GM18499 (cell line): ENCODE measurements at regions not wholly inside any gene's neighbourhood (a gene's known extent, or its start where the extent isn't known, plus 50 kb on each side); places are given as distances from the start of the nearest gene placed in this dataset.
"Not testable (repeated sequence)": the region's sequence is repeated elsewhere in the genome, so short reads cannot be mapped to it uniquely, and the experiment has no call there.

Source experiments
- ATAC-seq: cut with Tn5 transposase; IDR thresholded peaks from one replicate; pipeline ENCODE4 v1.9.1; 2021; ENCODE audit warnings: moderate number of reproducible peaks; ENCODE audit not compliant: insufficient read depth, unreplicated experiment

- peak; percentile 59 for ATAC-seq
Observed at GRCh38 chr7:25069900-25070443, 55.1 kb downstream of the CYCS start.

GRCh38 chr7:25068502-25069213, 56.4 kb downstream of the CYCS start:
- ATAC-seq: no peak

GRCh38 chr7:25067726-25068501, 57.1 kb downstream of the CYCS start:
- ATAC-seq: no peak

- ATAC-seq: no peak
Observed at GRCh38 chr7:25066253-25066652, 58.8 kb downstream of the CYCS start.

- no peak for ATAC-seq
Observed at GRCh38 chr7:25062380-25062779, 62.7 kb downstream of the CYCS start.

GRCh38 chr7:25060487-25061055, 64.5 kb downstream of the CYCS start:
- ATAC-seq: no peak

- ATAC-seq: no peak
Observed at GRCh38 chr7:25059576-25059975, 65.5 kb downstream of the CYCS start.

GRCh38 chr7:25056368-25056767, 68.7 kb downstream of the CYCS start:
- ATAC-seq: no peak

- ATAC-seq: no peak
Observed at GRCh38 chr7:25055520-25056220, 69.4 kb downstream of the CYCS start.

- no peak for ATAC-seq
Observed at GRCh38 chr7:25054819-25055519, 70.1 kb downstream of the CYCS start.

GRCh38 chr7:25050223-25050622, 70.2 kb upstream of the OSBPL3 start:
- no peak for ATAC-seq

- no peak for ATAC-seq
Observed at GRCh38 chr7:25048444-25048834, 68.5 kb upstream of the OSBPL3 start.

GRCh38 chr7:25047571-25048443, 67.8 kb upstream of the OSBPL3 start:
- ATAC-seq: not testable (repeated sequence)

- no peak for ATAC-seq
Observed at GRCh38 chr7:25037325-25037724, 57.3 kb upstream of the OSBPL3 start.

GRCh38 chr7:25035274-25035673, 55.3 kb upstream of the OSBPL3 start:
- ATAC-seq: no peak

GRCh38 chr7:25034136-25034535, 54.2 kb upstream of the OSBPL3 start:
- no peak for ATAC-seq

- ATAC-seq: no peak
Observed at GRCh38 chr7:25032774-25033743, 53.1 kb upstream of the OSBPL3 start.

GRCh38 chr7:25031432-25031831, 51.5 kb upstream of the OSBPL3 start:
- peak; percentile 9 for ATAC-seq
